ENCODE measurements at regions not wholly inside any gene's neighbourhood (a gene's known extent, or its start where the extent isn't known, plus 50 kb on each side); places are given as distances from the start of the nearest gene placed in this dataset.

DNA sequence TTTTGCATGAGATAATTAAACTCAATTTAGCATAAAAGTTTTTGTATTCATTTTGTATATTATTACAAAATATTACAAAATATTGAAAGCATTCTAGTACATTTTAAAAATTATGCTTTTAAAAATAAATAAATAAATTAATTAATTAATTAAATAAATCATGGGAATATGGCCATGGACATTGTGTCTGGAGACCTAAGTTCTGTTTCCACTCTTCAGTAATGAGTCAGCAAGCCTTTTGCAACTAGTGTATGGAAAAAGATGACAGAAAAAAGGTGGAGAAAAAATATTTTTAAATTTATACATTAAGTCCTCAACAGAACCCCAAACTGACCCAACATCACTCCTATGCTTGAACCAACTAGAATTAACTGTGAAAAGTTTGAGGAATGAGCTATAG is 1187.5 kb upstream of the USP15 start:
- no peak for TF ChIP-seq EZH2 (IDR thresholded peaks at IDR 0.05; ENCODE audit: insufficient read depth, poor library complexity, severe bottlenecking)
- TF ChIP-seq EZH2phosphoT487 (IDR thresholded peaks at IDR 0.05; ENCODE audit: insufficient read depth, low read depth) = no peak
